ENCODE measurements at regions not wholly inside any gene's neighbourhood (a gene's known extent, or its start where the extent isn't known, plus 50 kb on each side); places are given as distances from the start of the nearest gene placed in this dataset.
"Not testable (repeated sequence)": the region's sequence is repeated elsewhere in the genome, so short reads cannot be mapped to it uniquely, and the experiment has no call there.

GRCh38 chr2:154568413-154568812 lies 130.1 kb upstream of the KCNJ3 start:
- Histone ChIP-seq H3K36me3 (ENCODE audit: insufficient read depth, low read length) (no peaks in the 10 kb centered on the region), H3K27me3 (ENCODE audit: insufficient read depth, low read length, poor library complexity, severe bottlenecking) (no peaks in the 10 kb centered on the region), H3K9ac (ENCODE audit: low read depth, low read length, poor library complexity, severe bottlenecking) (no peak overlapping the region), H3K9me3 (ENCODE audit: insufficient read depth, low read depth, low read length) (peaks cover 10% of the 10 kb centered on the region; the same call in 1 of the 2 replicates), H3K9me2 (replicated peaks; ENCODE audit: low read depth, low read length) (no peaks in the 10 kb centered on the region), H2AFZ (ENCODE audit: low read length) (no peak overlapping the region), H4K20me1 (ENCODE audit: insufficient read depth, low read length, poor library complexity, severe bottlenecking) (no peaks in the 10 kb centered on the region), H3K4me2 (ENCODE audit: low read depth, low read length, poor library complexity, severe bottlenecking) (no peak overlapping the region), H3K4me3 (ENCODE audit: low read length, poor library complexity, severe bottlenecking) (no peak overlapping the region), H3K79me2 (ENCODE audit: insufficient read depth, low read length) (no peaks in the 10 kb centered on the region), H3K4me1 (ENCODE audit: insufficient read depth, low read length, poor library complexity, severe bottlenecking) (no peaks in the 10 kb centered on the region), H3F3A (ENCODE audit: low read depth) (no peaks in the 10 kb centered on the region)
- TF ChIP-seq CTCF (conservative IDR thresholded peaks at IDR 0.05; ENCODE audit: low read length) (no peak), EZH2phosphoT487 (IDR thresholded peaks at IDR 0.05; ENCODE audit: borderline replicate concordance) (no peak)

DNA sequence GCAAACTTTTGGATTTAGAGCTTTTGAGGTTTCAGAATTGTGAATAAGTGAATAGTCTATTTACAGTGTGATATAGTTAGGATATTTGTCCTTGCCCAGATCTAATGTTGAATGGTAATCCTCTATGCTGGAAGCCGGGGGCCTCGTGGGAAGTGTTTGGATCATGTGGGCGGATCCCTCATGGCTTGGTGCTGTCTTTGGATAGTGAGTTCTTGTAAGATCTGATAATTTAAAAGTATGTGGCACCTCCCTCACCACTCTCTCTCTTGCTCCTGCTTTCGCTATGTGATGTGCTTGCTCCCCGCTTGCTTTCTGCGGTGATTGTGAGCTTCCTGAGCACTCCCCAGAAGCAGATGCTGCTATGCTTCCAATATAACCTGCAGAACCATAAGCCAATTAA lies 128.0 kb upstream of the KCNJ3 start:
- Histone ChIP-seq H3K79me2 (ENCODE audit: insufficient read depth, low read length) (no peaks in the 10 kb centered on the region), H3K9me2 (replicated peaks; ENCODE audit: low read depth, low read length) (no peaks in the 10 kb centered on the region), H3F3A (ENCODE audit: low read depth) (no peaks in the 10 kb centered on the region), H4K20me1 (ENCODE audit: insufficient read depth, low read length, poor library complexity, severe bottlenecking) (no peaks in the 10 kb centered on the region), H3K4me2 (ENCODE audit: low read depth, low read length, poor library complexity, severe bottlenecking) (no peak overlapping the region), H3K4me3 (ENCODE audit: low read length, poor library complexity, severe bottlenecking) (no peak overlapping the region), H3K4me1 (ENCODE audit: insufficient read depth, low read length, poor library complexity, severe bottlenecking) (no peaks in the 10 kb centered on the region), H2AFZ (ENCODE audit: low read length) (no peak overlapping the region), H3K9me3 (ENCODE audit: insufficient read depth, low read depth, low read length) (peaks cover 6% of the 10 kb centered on the region; the same call in 1 of the 2 replicates), H3K27me3 (ENCODE audit: insufficient read depth, low read length, poor library complexity, severe bottlenecking) (no peaks in the 10 kb centered on the region), H3K36me3 (ENCODE audit: insufficient read depth, low read length) (no peaks in the 10 kb centered on the region), H3K9ac (ENCODE audit: low read depth, low read length, poor library complexity, severe bottlenecking) (no peak overlapping the region)
- TF ChIP-seq CTCF (conservative IDR thresholded peaks at IDR 0.05; ENCODE audit: low read length) (no peak), EZH2phosphoT487 (IDR thresholded peaks at IDR 0.05; ENCODE audit: borderline replicate concordance) (no peak)

DNA sequence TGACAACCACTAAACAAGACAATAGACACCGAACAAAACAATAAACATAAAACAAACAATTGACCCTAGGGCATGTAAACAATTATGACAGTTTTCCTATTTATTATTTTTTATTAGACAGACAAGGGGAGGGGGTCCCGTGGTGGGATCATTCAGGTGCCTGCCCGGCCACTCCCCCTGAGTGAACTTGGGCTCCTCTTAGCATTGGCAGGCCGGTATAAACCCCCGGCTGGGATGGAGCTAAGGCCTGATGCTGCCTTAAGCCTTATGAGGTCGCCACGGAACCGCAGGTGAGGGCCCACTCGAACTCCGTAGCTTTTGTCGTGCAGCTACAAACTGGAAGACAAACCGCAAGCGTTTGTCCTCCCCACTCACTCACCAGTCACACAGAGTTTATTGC lies 121.8 kb upstream of the KCNJ3 start:
- not testable (repeated sequence) for H3K4me2 ChIP-seq (ENCODE audit: low read depth, low read length, poor library complexity, severe bottlenecking); H3K36me3 ChIP-seq (ENCODE audit: insufficient read depth, low read length); H3K4me3 ChIP-seq (ENCODE audit: low read length, poor library complexity, severe bottlenecking); H3F3A ChIP-seq (ENCODE audit: low read depth); H3K27me3 ChIP-seq (ENCODE audit: insufficient read depth, low read length, poor library complexity, severe bottlenecking); H3K9me2 ChIP-seq (replicated peaks; ENCODE audit: low read depth, low read length); H4K20me1 ChIP-seq (ENCODE audit: insufficient read depth, low read length, poor library complexity, severe bottlenecking); H3K9me3 ChIP-seq (ENCODE audit: insufficient read depth, low read depth, low read length); H3K79me2 ChIP-seq (ENCODE audit: insufficient read depth, low read length); H2AFZ ChIP-seq (ENCODE audit: low read length); H3K4me1 ChIP-seq (ENCODE audit: insufficient read depth, low read length, poor library complexity, severe bottlenecking); H3K9ac ChIP-seq (ENCODE audit: low read depth, low read length, poor library complexity, severe bottlenecking)

- H3K79me2 ChIP-seq (ENCODE audit: insufficient read depth, low read length): no peaks in the 10 kb centered on the region
- no peak overlapping the region for H3K4me3 ChIP-seq (ENCODE audit: low read length, poor library complexity, severe bottlenecking)
- H3K9me2 ChIP-seq (replicated peaks; ENCODE audit: low read depth, low read length): no peaks in the 10 kb centered on the region
- no peak overlapping the region for H2AFZ ChIP-seq (ENCODE audit: low read length)
- H3K27me3 ChIP-seq (ENCODE audit: insufficient read depth, low read length, poor library complexity, severe bottlenecking): no peaks in the 10 kb centered on the region
- no peaks in the 10 kb centered on the region for H3F3A ChIP-seq (ENCODE audit: low read depth)
- no peaks in the 10 kb centered on the region for H3K36me3 ChIP-seq (ENCODE audit: insufficient read depth, low read length)
- no peaks in the 10 kb centered on the region for H3K9me3 ChIP-seq (ENCODE audit: insufficient read depth, low read depth, low read length)
- H4K20me1 ChIP-seq (ENCODE audit: insufficient read depth, low read length, poor library complexity, severe bottlenecking): no peaks in the 10 kb centered on the region
- no peak overlapping the region for H3K4me2 ChIP-seq (ENCODE audit: low read depth, low read length, poor library complexity, severe bottlenecking)
- no peak overlapping the region for H3K9ac ChIP-seq (ENCODE audit: low read depth, low read length, poor library complexity, severe bottlenecking)
- TF ChIP-seq EZH2phosphoT487 (IDR thresholded peaks at IDR 0.05; ENCODE audit: borderline replicate concordance) (no peak), CTCF (conservative IDR thresholded peaks at IDR 0.05; ENCODE audit: low read length) (no peak)
- H3K4me1 ChIP-seq (ENCODE audit: insufficient read depth, low read length, poor library complexity, severe bottlenecking): no peaks in the 10 kb centered on the region
Measured at GRCh38 chr2:154577390-154577789, 121.1 kb upstream of the KCNJ3 start.

Measured in Loucy (cell line).